ENCODE measurements at regions not wholly inside any gene's neighbourhood (a gene's known extent, or its start where the extent isn't known, plus 50 kb on each side); places are given as distances from the start of the nearest gene placed in this dataset.

GRCh38 chr10:69714572-69714971 is 84.5 kb downstream of the FAM241B start:
- TF ChIP-seq, protein P1, sequence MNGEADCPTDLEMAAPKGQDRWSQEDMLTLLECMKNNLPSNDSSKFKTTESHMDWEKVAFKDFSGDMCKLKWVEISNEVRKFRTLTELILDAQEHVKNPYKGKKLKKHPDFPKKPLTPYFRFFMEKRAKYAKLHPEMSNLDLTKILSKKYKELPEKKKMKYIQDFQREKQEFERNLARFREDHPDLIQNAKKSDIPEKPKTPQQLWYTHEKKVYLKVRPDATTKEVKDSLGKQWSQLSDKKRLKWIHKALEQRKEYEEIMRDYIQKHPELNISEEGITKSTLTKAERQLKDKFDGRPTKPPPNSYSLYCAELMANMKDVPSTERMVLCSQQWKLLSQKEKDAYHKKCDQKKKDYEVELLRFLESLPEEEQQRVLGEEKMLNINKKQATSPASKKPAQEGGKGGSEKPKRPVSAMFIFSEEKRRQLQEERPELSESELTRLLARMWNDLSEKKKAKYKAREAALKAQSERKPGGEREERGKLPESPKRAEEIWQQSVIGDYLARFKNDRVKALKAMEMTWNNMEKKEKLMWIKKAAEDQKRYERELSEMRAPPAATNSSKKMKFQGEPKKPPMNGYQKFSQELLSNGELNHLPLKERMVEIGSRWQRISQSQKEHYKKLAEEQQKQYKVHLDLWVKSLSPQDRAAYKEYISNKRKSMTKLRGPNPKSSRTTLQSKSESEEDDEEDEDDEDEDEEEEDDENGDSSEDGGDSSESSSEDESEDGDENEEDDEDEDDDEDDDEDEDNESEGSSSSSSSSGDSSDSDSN (CRISPR knock-in tag; IDR thresholded peaks at IDR 0.05), result no peak
- TF ChIP-seq, protein P2, sequence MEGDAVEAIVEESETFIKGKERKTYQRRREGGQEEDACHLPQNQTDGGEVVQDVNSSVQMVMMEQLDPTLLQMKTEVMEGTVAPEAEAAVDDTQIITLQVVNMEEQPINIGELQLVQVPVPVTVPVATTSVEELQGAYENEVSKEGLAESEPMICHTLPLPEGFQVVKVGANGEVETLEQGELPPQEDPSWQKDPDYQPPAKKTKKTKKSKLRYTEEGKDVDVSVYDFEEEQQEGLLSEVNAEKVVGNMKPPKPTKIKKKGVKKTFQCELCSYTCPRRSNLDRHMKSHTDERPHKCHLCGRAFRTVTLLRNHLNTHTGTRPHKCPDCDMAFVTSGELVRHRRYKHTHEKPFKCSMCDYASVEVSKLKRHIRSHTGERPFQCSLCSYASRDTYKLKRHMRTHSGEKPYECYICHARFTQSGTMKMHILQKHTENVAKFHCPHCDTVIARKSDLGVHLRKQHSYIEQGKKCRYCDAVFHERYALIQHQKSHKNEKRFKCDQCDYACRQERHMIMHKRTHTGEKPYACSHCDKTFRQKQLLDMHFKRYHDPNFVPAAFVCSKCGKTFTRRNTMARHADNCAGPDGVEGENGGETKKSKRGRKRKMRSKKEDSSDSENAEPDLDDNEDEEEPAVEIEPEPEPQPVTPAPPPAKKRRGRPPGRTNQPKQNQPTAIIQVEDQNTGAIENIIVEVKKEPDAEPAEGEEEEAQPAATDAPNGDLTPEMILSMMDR (CRISPR knock-in tag; IDR thresholded peaks at IDR 0.05), result no peak
- TF ChIP-seq, protein P3, sequence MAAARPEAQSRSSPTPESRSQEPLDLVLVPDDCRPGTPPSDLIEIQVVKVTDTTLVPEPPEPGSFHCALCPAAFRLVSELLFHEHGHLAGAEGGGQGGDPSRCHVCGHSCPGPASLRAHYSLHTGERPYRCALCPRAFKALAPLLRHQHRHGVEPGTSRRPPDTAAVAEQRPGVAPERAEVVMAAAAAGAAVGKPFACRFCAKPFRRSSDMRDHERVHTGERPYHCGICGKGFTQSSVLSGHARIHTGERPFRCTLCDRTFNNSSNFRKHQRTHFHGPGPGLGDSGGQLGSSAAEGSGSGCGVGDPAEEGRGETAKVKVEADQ (CRISPR knock-in tag; IDR thresholded peaks at IDR 0.05; ENCODE audit: borderline replicate concordance), result no peak
- no peak for TF ChIP-seq NFRKB (IDR thresholded peaks at IDR 0.05)
